ENCODE measurements at regions not wholly inside any gene's neighbourhood (a gene's known extent, or its start where the extent isn't known, plus 50 kb on each side); places are given as distances from the start of the nearest gene placed in this dataset.

DNA sequence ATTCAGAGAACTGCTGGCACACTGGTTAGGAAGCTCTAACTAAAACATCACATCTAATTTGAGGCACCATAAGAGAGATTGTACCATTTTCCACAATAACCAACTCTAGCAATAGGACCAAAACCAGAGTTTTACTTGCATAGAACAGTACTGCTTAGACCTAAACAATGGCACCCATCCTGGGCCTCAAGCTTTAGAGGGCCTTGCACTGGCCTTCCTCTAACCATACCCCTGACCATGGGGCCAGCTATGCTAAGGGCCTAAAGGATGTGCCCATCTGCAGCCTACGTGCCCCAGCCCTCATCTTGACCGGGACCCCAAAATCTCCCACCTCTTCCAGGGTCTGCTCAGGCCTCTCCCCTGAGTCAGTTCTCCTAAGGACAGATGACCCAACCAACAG, 74.4 kb upstream of the ARHGAP32 start:
- no peak for DNase-seq (ENCODE audit: low read depth)

- DNase-seq (ENCODE audit: low read depth): no peak
Measured at GRCh38 chr11:129265125-129265788, 73.1 kb upstream of the ARHGAP32 start.

- DNase-seq (ENCODE audit: low read depth): no peak
Measured at GRCh38 chr11:129264114-129264513, 72.0 kb upstream of the ARHGAP32 start.

GRCh38 chr11:129260750-129261149, 68.6 kb upstream of the ARHGAP32 start:
- no peak for DNase-seq (ENCODE audit: low read depth)

DNA sequence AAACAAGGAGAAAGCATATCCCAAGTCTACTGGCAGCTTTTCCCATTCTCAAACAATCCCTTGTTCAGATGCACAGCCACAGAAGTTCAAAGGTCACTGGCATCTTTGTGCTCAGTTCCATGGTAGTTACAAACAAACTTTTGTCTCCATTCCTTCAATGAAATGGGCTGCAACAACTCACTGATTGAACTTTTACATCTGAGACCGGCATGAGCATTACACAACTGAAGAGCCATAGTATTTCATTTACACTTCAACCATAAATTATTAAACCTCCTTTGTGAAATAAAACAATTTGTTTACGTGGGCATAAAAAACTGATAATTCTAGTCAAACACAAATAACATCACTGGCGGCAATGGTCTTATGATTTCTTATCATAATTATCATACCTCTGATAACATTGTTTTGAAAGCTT, 67.8 kb upstream of the ARHGAP32 start:
- no peak for DNase-seq (ENCODE audit: low read depth)

GRCh38 chr11:129258205-129258604, 66.1 kb upstream of the ARHGAP32 start:
- no peak for DNase-seq (ENCODE audit: low read depth)

DNA sequence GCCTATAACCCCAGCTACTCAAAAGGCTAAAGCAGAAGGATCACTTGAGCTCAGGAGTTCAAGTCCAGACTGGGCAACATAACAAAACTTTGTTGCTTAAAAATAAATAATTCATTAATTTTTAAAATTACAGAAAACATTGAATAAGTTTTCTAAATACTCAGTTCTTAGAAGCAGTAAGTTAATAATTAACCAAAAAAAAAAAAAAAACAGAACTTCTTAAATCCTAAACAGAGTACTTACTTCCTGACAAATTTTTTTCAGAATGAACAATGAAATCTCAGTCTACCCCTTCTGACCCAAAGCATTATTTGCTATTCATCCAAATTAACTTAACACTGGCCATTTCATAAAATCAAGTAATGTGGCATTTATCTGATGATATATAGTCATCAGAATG, 65.4 kb upstream of the ARHGAP32 start:
- no peak for DNase-seq (ENCODE audit: low read depth)

DNA sequence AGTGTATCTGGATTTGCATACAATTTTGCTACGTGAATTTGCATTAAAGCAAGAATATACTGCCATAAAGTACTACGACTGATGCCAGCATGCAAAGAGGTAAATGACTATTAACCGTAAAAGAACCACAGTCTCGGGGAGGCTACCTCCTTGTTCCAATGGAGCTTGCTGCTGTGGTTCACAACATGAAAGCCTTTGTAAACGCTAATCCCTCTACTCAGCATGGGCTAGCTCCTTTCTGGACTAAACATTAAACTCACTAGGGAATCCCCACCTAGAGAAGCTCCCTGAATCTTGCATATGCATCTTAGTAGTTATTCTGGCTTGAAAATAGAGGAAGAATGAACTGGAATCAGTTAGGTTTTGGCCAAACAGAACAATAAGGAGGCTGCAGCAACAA, 60.5 kb upstream of the ARHGAP32 start:
- no peak for DNase-seq (ENCODE audit: low read depth)

GRCh38 chr11:129251067-129251466, 58.9 kb upstream of the ARHGAP32 start:
- no peak for DNase-seq (ENCODE audit: low read depth)

GRCh38 chr11:129249923-129250322, 57.8 kb upstream of the ARHGAP32 start:
- no peak for DNase-seq (ENCODE audit: low read depth)

DNA sequence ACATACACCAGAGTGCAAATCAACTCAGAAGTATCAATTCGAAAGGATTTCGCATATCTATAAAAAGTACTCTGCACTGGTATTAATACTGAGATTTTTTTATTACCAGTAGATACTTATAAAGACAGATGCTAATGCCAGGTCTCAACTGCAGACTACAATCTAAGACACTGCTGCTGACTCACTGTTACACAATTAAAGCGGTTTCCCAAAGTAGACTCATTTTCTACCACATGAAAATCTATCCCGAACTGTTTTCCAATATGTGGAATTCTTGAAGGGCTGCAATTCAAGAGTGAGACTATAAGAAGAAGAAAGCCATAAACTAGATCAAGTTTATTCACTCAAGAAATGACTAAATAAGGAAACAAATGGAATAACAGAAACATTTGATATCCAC, 57.2 kb upstream of the ARHGAP32 start:
- peak; percentile 41 for DNase-seq (ENCODE audit: low read depth)

DNA sequence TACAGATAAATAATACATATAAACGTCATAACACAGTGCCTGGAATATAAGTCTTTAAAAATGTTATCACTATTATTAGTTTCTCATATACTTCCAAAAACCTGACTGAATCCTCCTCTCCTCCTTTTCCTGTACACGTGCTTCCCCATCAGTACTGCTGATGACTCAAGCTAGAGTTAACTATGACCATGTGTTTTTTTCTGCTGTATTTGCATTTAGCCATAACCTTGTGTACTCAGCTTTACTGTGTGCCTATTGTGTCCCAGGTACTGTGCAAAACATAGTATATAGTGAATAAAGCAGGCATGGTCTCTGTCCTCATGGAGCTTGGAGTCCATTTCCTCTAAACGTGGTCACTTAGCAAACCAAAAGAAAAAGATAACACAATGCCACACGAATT, 56.5 kb upstream of the ARHGAP32 start:
- peak; percentile 46 for DNase-seq (ENCODE audit: low read depth)

DNA sequence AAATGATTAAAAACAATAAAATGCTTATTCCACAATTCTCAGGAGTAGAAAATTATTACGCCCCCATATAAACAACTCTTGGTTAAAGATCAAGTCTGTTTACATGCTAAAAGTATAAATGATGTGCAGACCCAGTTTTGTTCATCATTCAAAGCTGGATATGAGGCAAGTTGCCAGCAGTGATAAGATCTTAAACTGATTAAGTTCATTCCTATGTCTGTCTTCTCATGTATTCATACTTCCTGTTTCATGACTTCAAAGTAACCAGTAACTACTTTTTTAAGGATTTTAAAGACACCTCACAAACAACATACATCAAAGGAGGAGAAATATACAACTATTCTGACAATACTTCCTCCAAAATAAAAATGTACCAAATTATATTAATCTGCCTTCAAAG, 55.0 kb upstream of the ARHGAP32 start:
- DNase-seq (ENCODE audit: low read depth): no peak

DNA sequence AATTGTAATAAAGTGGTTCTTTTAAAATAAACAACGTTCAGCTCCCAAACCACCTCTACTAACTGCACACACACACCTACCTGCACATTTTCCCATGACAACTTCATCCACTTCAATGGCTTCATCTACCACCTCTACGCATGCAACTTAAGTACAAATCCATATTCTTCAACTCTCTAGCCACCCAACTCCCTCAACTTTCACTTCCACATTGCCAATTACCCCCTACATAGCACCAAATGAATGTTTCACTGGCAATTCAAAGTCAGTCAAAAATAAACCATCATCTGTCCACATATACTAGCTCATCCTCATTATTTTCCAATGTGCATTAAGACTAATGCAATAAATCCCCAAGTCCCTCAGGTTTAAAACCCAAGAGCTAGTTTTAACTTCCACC, 50.7 kb upstream of the ARHGAP32 start:
- DNase-seq (ENCODE audit: low read depth): no peak

Measured in fibroblast of the conjunctiva (primary cell).